ENCODE measurements at regions not wholly inside any gene's neighbourhood (a gene's known extent, or its start where the extent isn't known, plus 50 kb on each side); places are given as distances from the start of the nearest gene placed in this dataset.

GRCh38 chr10:2761971-2762370 lies 305.4 kb upstream of the PFKP start:
- no peaks in the 10 kb centered on the region for H3K36me3 Mint-ChIP-seq
- H3K27ac Mint-ChIP-seq, result no peak overlapping the region
- peaks cover 8% of the 10 kb centered on the region for H3K9me3 Mint-ChIP-seq
- DNase-seq (ENCODE audit: extremely low spot score, unreplicated experiment), result no peak
- H3K4me3 Mint-ChIP-seq, result no peak overlapping the region
- no peaks in the 10 kb centered on the region for H3K4me1 Mint-ChIP-seq (ENCODE audit: unreplicated experiment)
- TF ChIP-seq CTCF (conservative IDR thresholded peaks at IDR 0.05), result no peak
- peaks cover 39% of the 10 kb centered on the region for H3K27me3 Mint-ChIP-seq

GRCh38 chr10:2761311-2761710 lies 306.0 kb upstream of the PFKP start:
- Mint-ChIP-seq H3K4me1 (ENCODE audit: unreplicated experiment) (no peaks in the 10 kb centered on the region), H3K4me3 (no peak overlapping the region), H3K9me3 (peaks cover 8% of the 10 kb centered on the region), H3K27me3 (peaks cover 38% of the 10 kb centered on the region), H3K36me3 (no peaks in the 10 kb centered on the region), H3K27ac (no peak overlapping the region)
- TF ChIP-seq CTCF (conservative IDR thresholded peaks at IDR 0.05), result no peak
- no peak for DNase-seq (ENCODE audit: extremely low spot score, unreplicated experiment)

GRCh38 chr10:2760736-2761135 lies 306.6 kb upstream of the PFKP start:
- no peaks in the 10 kb centered on the region for H3K36me3 Mint-ChIP-seq
- H3K27me3 Mint-ChIP-seq, result peaks cover 36% of the 10 kb centered on the region
- no peak overlapping the region for H3K27ac Mint-ChIP-seq
- no peak for DNase-seq (ENCODE audit: extremely low spot score, unreplicated experiment)
- no peak for TF ChIP-seq CTCF (conservative IDR thresholded peaks at IDR 0.05)
- H3K9me3 Mint-ChIP-seq, result peaks cover 8% of the 10 kb centered on the region
- no peak overlapping the region for H3K4me3 Mint-ChIP-seq
- no peaks in the 10 kb centered on the region for H3K4me1 Mint-ChIP-seq (ENCODE audit: unreplicated experiment)

- Mint-ChIP-seq H3K9me3 (peaks cover 8% of the 10 kb centered on the region), H3K36me3 (no peaks in the 10 kb centered on the region), H3K4me1 (ENCODE audit: unreplicated experiment) (no peaks in the 10 kb centered on the region), H3K27ac (no peak overlapping the region), H3K4me3 (no peak overlapping the region), H3K27me3 (peaks cover 37% of the 10 kb centered on the region)
- no peak for DNase-seq (ENCODE audit: extremely low spot score, unreplicated experiment)
- no peak for TF ChIP-seq CTCF (conservative IDR thresholded peaks at IDR 0.05)
These were observed 308.1 kb upstream of the PFKP start for GRCh38 chr10:2759233-2759632.

- peaks cover 4% of the 10 kb centered on the region for H3K9me3 Mint-ChIP-seq
- H3K4me3 Mint-ChIP-seq, result no peak overlapping the region
- H3K4me1 Mint-ChIP-seq (ENCODE audit: unreplicated experiment), result no peaks in the 10 kb centered on the region
- DNase-seq (ENCODE audit: extremely low spot score, unreplicated experiment), result no peak
- TF ChIP-seq CTCF (conservative IDR thresholded peaks at IDR 0.05), result no peak
- H3K27ac Mint-ChIP-seq, result no peak overlapping the region
- no peaks in the 10 kb centered on the region for H3K36me3 Mint-ChIP-seq
- peaks cover 15% of the 10 kb centered on the region for H3K27me3 Mint-ChIP-seq
These were observed 312.4 kb upstream of the PFKP start for GRCh38 chr10:2754943-2755342.

GRCh38 chr10:2748287-2748686 lies 319.1 kb upstream of the PFKP start:
- Mint-ChIP-seq H3K9me3 (no peaks in the 10 kb centered on the region), H3K36me3 (no peaks in the 10 kb centered on the region), H3K4me3 (no peak overlapping the region), H3K4me1 (ENCODE audit: unreplicated experiment) (no peaks in the 10 kb centered on the region), H3K27ac (no peak overlapping the region), H3K27me3 (peaks cover 11% of the 10 kb centered on the region)
- TF ChIP-seq CTCF (conservative IDR thresholded peaks at IDR 0.05), result no peak
- no peak for DNase-seq (ENCODE audit: extremely low spot score, unreplicated experiment)
